Mucosa of gallbladder (tissue), 1 donor: ENCODE measurements at regions not wholly inside any gene's neighbourhood (a gene's known extent, or its start where the extent isn't known, plus 50 kb on each side); places are given as distances from the start of the nearest gene placed in this dataset.
A peak's percentile ranks its signal among the peaks of the same experiment; 100 is the strongest.

Experiments
- DNase-seq: peaks from one replicate; pipeline ENCODE4 v3.0.0-alpha.2; 2020; ENCODE audit warnings: low spot score
- donor health status: DM: no; HTN: no; CAD: no.

GRCh38 chr18:11553098-11553940, 56.1 kb upstream of the SLC35G4 start:
- DNase-seq, result peak; percentile 30

- DNase-seq, result no peak
Observed at GRCh38 chr18:11548916-11549551, 60.4 kb upstream of the SLC35G4 start.

- DNase-seq, result no peak
Observed at GRCh38 chr18:11548396-11548795, 61.0 kb upstream of the SLC35G4 start.

- no peak for DNase-seq
Observed at GRCh38 chr18:11544060-11544633, 65.2 kb upstream of the SLC35G4 start.

- DNase-seq, result no peak
Observed at GRCh38 chr18:11541179-11541578, 68.2 kb upstream of the SLC35G4 start.

- DNase-seq, result no peak
Observed at GRCh38 chr18:11533942-11534496, 75.4 kb upstream of the SLC35G4 start.

- DNase-seq, result no peak
Observed at GRCh38 chr18:11533513-11533890, 75.9 kb upstream of the SLC35G4 start.

GRCh38 chr18:11532758-11533512, 76.5 kb upstream of the SLC35G4 start:
- no peak for DNase-seq

GRCh38 chr18:11529081-11529480, 80.3 kb upstream of the SLC35G4 start:
- DNase-seq, result no peak

GRCh38 chr18:11526675-11527074, 82.7 kb upstream of the SLC35G4 start:
- DNase-seq, result no peak

- DNase-seq, result no peak
Observed at GRCh38 chr18:11523804-11524203, 85.6 kb upstream of the SLC35G4 start.

GRCh38 chr18:11522992-11523391, 86.4 kb upstream of the SLC35G4 start:
- no peak for DNase-seq

- DNase-seq, result no peak
Observed at GRCh38 chr18:11521853-11522252, 87.5 kb upstream of the SLC35G4 start.

- no peak for DNase-seq
Observed at GRCh38 chr18:11520536-11520935, 88.9 kb upstream of the SLC35G4 start.

- peak; percentile 29 for DNase-seq
Observed at GRCh38 chr18:11518788-11519685, 90.4 kb upstream of the SLC35G4 start.

GRCh38 chr18:11517704-11518103, 91.7 kb upstream of the SLC35G4 start:
- no peak for DNase-seq

- no peak for DNase-seq
Observed at GRCh38 chr18:11516751-11517503, 92.5 kb upstream of the SLC35G4 start.

GRCh38 chr18:11514267-11514666, 95.1 kb upstream of the SLC35G4 start:
- no peak for DNase-seq

GRCh38 chr18:11512096-11513025, 97.0 kb upstream of the SLC35G4 start:
- no peak for DNase-seq
